Stimulated activated CD4-positive, alpha-beta T cell treated with anti-CD3 and anti-CD28 coated beads, Interleukin-1b, Interleukin-23, amount 100 ng/mL, for 1 hour (primary cell): ENCODE measurements at regions not wholly inside any gene's neighbourhood (a gene's known extent, or its start where the extent isn't known, plus 50 kb on each side); places are given as distances from the start of the nearest gene placed in this dataset.

Experiments used
- DNase-seq, 2 donors: peaks; one replicate each; pipeline ENCODE4 v3.0.0-alpha.2; 2020; ENCODE audit warnings: low read depth in 2 of 2

DNA sequence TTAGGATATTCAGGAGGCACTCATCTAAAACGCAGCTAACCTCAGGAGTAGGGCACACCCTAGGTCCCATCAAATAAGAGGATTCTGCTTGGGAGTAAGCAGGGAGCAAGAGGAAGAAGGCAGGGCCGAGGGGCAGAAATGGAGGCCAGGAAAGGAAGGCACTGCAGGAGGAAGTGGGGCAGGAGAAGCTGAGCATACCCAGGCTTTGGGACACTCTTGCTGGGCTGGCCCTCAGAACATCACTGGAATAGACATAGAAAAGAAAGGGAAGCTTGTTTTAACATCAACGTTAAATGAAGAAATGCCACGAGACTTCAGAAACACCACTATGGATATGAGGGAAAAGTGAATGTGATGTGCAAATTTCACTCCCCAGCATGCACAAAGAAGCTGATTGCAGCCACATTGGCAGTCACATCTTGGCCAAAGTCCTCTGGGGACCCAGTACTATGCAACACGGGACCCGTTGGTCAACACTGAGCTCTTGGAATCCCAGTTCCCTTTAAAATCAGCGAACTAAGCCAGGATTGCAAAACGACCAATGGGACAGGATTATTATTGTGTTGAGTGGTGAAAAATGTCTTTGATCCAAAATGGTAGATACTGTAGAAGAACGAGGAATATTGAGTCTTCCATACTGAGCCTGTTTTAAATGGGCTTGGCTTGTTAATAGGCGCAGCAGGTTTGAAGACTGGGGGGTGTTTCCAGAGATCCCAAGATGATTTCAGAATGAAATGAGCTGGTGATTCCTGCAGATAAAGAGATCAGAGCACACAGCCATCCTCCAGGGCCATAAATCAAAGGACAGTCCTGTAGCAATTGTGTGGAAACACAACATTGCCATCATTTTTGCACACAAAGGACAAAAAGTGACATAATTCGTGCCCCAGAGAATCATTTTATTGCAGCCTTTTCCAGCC lies 152.4 kb downstream of the TOMM20 start:
- no peak for DNase-seq

DNA sequence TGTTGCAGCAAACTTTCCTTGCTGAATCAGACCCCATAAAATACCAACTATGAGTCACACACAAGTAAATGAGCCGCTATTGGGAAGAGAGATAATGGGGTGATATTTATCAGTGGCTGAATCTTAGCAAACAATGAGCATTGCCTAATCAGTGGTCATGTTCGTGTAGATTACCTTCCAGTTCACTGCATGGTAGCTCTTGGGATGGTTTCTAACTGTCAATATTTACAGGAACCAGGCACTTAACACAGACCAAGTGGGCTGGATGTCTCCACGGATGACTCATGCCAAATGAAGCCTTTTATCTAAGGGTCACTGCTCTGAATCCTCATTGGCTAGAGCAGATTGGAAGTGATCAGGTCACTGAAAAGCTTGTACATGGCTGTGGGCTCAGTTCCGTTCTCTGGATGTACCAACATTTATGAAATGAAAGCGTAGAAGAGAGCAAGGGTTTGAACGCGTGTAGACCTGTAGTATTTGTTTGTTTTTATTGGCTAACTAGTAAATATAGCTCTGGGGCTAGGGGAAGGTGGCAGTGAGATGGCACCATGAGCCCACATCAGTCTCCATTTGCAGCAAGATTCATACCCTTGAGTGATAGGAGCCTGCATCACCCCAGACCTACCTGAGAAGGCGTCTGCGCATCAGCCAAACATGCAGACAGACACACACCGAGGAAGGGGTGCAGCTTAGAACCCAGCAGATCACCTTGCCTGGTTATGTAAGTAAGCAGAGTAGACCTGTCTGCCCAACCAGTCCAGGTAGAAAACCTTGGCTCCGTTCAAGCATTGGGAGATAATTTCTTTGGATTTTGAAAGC lies 153.3 kb downstream of the TOMM20 start:
- DNase-seq, result no peak

DNA sequence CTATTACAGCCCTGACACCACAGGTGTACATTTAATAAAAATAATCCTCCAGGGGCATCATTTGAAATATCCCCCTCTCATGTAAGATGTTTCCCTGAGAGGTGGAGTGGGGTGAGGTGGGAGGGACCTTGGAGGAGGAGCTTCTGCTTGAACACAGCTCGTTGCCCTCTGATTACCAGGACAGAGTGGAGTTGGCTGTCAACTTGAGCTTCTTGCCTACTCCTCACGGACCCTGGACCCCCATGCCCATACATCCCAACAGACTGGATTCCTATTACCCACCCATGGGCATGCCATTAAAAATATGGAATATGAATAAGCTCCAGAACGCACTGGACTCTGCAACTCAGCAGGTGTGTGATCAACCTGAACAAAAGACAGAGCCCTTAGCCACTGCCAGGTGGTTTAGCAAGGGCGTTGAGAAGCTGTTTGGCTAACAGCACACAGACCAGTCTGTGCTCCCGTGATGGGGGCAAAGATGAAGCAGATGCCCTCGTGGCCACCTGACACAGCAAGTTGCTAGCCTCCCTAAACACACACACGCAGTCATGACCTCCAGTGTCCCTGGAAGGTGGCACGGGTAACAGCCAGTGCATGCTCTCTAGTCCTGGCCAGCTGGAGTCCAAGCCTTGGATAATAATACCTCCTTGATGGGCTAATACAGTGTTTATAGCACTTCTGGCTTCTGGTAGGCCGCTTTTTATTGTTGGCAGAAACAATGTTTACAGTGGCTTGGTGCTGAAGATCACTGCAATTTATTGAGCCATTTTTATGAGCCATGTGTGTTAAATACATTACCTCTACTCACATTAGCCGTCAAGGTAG lies 155.0 kb downstream of the TOMM20 start:
- no peak for DNase-seq

DNA sequence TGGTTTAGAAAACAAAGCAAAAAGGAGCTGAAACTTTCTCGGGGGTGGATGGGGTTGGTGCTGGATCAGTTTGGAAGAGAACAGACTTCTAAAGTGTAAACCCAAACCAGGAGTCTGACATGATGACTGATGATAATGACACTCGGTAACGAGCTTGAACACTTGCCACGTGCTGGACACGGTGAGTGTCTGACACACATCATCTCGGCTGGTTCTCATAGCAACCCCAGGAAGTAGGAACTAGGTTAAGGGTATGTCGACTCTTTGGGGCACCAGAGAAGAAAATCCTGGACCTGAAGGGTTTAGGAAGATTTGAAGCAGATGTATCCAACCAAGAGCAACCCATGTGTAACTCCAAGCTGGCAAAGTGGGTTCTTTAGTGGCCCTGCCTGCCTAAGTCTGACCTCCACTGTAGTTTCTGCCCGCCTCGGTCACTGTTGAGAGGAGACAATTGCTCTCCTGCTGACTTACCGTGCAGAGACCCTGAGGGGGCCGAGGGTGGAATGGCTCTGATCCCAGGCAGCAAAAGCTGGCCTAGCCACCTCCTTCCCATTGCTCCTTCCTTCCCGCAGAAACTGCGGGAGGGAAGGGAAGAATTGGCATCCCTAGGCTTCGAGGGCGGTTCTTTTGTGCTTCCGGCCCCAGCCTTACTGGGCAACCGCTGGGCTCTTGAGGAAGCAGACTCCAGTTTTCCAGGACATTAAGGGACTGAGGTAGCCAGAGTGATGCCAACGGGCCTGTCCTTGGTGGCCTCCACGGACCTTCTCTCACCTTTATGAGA lies 156.0 kb downstream of the TOMM20 start:
- DNase-seq, result no peak

DNA sequence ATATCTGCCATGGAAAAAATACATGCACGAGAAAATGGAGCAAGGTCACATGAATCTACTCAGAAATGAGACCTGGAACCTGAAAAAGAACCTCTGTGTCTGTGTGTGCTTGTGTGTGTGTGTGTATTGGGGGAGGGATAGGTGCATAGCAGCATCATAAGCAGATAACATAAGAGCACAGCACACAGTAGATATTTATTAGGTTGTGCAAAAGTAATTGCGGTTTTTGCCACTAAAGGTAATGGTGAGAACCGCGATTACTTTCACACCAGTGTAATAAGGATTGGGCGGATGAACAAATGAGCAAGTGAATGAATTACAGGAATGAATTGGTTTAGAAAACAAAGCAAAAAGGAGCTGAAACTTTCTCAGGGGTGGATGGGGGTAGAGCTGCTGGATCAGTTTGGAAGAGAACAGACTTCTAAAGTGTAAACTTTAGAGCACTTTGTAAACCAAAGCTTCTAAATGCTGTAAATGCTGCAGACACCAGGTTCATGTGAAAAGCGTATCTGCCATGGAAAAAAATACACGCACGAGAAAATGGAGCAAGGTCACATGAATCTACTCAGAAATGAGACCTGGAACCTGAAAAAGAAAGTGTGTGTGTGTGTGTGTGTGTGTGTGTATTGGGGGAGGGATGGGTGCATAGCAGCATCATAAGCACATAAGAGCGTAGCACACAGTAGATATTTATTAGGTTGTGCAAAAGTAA lies 156.9 kb downstream of the TOMM20 start:
- DNase-seq, result no peak

DNA sequence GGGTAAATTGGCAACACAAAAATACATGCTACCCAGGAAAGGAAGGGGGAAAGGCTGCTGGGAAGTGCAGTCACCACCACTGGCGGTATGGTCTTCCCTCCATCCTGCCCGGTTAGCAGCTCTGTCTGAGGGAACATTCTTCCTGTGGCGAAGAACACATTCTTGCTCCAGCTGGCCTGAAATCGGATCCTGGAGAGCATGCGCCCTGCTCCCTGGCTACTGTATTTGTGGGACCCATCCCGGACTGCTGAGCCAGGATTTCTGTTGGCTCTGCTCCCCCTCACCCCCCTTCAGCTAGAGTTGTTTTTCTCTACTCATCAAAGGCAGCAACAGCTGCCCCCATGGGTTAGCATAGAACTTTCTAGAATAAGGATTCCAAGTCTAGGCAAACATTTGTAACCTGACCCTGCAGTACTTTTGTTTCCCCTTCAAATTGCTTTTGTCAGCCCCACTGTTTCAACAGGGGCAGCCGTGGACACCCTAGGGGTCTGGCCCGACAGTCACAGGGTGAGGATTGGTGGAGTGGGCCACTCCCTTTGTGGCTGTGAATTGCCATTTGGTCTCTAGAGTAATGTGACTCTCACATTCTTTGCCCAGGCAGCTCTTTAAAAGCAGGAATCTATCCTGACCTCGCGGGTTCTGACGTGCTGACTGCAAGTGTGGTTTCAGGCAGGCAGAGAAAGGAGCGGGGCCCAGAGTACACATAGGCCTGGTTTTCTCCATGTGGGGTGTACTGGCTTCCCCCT lies 157.7 kb downstream of the TOMM20 start:
- no peak for DNase-seq

DNA sequence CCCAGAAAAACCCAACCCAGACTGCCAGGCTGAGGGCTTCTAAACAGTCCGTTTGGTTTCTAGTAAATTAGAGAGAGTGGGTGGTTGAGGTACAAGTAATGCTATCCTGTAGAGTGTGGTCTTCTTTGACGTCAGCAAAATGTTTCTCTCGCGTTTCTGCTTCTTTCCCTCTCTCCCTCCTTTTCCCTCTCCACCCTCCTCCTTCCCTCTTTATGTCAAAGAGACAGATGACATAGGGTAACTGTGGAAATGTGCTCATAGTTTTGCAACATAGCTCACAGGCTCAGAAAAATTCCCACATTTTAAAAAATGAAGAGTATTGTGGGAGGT lies 158.3 kb downstream of the TOMM20 start:
- DNase-seq, result no peak

DNA sequence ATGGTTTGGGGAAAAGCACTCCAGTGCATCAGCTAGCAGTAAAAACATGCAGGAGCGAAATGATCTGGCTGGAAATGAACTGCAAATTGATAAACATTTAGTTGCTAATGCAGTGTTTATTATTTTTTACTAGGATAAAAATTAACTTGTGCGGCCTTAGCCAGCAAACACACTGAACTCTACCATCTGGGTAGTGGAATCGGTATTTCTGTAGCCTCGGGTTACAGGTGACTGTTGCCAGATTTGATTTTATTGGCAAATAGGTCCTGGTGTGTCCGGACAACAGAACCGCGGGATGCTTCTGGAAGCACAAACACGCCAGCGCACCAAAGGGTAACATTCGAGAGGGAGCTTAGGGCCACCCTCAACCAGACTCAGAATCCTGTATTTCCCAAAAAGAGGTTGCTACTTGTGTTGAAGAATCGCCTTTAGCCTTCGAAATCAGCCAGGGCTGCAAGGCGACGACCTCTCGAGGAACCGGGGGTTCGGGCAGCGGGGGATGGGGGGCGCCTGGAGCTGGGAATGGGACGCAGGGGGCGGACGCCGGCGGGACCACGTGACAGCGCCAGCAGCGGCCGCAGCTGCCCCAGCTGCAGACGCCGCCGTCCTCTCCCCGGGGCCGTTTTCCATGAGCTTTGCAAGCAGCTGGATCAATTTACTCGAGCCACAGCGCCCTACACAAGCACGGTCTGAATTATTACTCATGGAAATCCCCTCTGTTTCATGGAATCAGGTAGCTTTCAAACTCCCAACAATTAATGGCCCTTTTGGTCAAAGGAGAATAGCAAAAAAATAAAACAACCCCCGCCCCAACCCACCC lies 158.8 kb downstream of the TOMM20 start:
- DNase-seq, result no peak

DNA sequence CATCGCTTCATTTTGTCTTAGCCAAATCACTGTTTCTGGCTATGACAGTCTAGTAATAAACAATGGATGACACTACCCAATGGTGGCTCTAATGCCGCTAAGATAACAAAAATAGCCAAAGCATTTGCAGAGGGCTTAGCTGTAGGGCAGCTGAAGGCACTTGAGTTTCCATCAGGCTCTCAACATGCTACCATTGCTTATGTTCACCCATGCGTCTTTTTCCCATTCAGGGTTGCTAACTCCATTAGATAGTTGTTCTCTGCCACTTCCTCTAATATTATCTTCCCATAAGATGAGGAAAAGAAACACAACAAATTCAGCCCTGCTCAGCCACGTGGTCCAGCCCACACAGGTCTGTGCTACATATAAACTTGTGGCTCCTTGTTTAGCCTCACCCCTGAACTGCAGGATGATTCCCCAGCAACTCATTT lies 159.6 kb downstream of the TOMM20 start:
- DNase-seq, result no peak

DNA sequence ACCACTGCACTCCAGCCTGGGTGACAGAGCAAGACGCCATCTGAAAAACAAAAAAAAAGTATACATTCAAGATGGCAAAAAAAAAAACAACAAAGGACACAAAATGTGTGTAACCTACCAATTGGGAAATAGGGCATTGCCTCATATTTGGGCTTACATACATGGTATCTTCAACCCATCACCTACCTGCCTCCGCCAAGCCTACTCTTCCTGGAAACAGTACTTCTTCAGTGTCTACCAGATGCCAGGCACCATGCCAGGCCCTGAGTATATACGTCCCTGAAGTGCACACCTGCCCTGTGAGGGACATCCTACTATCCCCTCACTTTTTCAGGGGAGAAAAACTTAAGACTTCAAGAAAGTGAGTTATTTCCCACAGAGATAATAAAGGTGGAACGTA lies 160.2 kb downstream of the TOMM20 start:
- DNase-seq, result no peak

DNA sequence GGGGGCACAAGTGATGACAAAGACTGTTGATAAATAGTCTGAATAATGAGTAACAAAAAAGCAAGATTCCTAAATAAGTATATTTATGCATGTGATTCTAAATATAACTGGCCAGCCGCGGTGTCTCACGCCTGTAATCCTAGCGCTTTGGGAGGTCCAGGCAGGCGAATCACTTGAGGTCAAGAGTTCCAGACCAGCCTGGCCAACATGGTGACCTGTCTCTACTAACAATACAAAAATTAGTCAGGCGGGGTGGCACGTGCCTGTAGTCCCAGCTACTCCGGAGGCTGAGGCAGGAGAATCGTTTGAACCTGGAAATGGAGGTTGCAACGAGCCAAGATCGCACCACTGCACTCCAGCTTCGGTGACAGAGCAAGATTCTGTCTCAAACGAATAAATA lies 161.5 kb downstream of the TOMM20 start:
- no peak for DNase-seq

DNA sequence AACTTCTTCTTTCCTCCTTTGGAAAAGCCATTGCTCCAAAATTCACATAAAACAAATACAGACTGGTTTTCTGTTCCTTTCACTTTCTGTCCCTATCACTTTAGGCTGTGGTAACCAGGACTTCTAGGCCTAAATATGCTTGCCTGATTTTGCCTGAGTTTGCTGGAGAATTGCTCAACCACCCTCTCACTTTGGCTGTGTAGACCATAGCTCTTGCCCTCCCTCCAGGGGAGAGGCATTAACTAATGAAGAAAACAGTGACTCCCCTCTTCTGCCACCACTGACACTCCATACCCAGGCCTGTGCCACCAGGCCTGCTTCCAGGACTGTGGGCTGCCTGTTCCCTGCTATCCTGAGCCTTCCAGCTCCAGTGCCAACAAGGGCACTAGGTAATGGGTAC lies 163.5 kb downstream of the TOMM20 start:
- no peak for DNase-seq

DNA sequence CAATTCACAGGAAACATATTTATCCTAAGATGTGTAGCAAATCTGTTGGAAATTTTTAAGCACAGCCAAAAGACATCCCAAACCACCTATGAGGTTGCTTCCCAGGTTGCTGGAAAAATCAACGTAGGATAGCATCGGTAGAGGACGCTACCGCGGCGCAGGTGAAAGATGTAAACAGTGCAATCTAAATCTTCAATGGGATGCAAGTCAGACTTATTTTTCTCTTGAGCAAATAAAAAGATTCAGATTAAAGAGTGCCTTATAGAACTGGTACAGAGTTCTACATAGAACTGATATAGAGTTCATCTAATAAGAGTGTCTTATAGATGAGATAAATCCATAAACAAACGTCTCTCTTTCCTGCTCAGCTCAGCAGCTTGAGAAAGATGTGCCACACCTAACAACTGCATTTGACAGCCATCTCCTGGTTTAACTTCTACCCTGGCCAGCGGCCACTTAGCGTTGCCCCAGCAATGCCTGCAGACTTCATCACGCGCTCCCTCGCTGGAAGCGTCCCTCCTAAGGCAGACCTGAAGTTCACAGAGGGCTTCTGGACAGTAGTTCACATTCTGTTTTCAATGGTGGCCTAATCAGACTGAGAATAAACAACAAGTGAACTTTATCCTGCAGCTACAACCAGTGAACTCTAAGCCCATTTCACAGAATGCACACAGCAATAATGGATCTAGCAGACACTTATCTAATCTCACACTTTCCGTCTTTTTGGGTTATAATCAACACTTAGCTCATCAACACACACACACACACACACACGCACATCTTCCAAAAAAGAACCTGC lies 164.5 kb downstream of the TOMM20 start:
- no peak for DNase-seq

DNA sequence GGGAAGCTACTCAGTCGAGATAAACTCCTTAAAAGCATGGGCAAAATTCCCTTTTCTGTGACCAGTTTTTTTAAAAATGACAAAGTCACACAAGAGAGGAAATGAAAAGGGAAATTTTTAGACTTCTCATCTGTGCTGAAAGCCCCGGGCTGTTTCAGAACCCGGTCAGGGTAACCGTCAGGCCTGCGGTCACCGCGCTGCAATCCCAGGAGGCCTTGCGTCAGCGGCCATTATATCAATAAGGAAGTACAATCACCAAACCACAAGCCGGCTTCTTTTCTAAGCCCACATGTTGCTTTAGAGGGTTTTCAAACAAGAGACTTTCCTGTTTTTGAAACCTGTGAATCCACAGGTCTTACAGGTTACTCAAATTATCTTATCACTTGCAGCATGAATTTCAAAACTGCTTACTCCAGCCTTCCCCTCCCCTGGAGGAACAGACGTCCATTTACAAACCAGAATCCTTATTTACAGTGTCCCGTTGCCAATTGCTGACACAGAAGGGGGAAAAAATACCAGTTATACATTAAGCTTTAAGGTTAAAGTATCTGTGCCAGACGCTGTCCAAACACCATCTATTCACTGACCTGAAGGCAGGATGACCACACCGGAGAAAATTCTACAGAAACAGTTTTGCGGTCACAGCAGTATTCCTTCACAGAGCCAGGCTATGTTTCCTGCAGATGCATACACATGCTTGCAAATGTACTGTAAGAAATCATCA lies 165.3 kb downstream of the TOMM20 start:
- peak; percentile 67 to 68 for DNase-seq

DNA sequence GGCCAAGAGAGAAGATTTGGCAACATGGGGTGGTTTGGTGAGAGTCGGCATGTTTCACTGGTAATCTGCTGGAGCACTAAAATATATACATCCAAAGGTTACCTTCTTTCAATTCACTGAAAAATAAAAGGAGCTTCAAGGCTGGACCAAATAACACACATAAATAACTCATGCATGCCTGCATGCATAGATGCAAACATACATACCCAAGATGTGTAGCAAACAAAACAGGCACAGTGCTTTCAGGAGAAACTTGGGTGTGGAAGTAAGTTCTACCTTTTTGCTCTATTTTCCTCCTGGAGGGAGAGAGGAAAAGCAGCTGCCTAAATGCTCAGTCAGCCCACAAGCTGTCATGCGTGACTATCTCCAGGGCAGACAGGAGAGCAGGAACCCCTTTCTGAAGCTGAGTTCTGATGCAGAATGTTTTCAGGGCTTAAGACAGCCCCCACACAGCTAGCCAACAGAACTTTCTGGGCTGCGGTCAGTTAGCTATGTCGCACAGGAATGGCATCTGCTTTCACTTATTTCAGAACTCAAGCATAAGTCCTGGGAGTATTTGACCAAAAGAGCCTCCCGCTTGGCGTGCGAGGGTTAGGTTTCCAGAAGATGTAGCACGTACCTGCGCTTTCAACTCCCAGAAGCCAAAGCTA lies 166.2 kb downstream of the TOMM20 start:
- DNase-seq, result no peak

DNA sequence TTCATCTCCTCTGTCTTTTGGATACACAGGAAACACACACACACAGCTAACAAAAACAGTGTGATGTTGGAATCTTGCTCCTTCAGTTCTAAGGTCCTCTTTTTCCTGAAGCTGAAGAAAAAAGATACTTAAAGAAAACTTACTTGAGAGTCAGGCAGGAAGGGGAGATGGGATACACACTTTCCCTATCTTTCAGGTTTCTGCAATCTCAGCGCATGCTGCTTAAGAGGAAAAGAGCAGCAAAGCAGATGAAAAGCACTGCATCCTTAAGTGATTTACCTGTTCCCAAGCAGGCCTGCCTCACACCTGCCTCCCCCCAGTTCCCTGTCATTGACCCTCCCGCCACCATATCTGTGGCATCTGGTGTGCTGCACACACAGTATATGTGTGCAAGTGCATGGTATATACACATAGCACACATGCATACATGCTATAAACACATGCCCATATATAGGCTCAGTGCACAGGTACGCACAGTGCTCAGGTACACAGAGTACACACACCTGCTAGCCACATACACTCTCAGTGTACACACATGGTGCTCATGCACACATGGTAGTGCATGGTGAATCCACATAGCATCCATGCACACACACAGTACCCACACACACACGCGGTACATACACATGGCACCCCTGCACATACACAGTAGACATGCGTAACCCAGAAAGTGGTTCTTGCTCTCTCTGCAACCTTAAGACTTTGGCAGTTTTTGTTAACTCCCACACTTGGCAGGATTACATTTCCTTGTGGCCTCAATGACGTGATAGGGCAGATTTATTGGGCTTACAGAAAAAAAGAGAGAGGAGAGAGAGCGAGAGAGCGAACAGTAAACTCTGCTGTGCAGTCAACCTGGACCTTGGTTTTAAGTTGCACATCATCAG lies 166.9 kb downstream of the TOMM20 start:
- no peak for DNase-seq
